Stimulated activated CD8-positive, alpha-beta memory T cell treated with anti-CD3 and anti-CD28 coated beads, Interleukin-4, amount 100 ng/mL, for 48 hours (primary cell): ENCODE measurements at regions not wholly inside any gene's neighbourhood (a gene's known extent, or its start where the extent isn't known, plus 50 kb on each side); places are given as distances from the start of the nearest gene placed in this dataset.
A peak's percentile ranks its signal among the peaks of the same experiment; 100 is the strongest.
"Not testable (repeated sequence)": the region's sequence is repeated elsewhere in the genome, so short reads cannot be mapped to it uniquely, and the experiment has no call there.

ENCODE experiments used
- DNase-seq: peaks from one replicate; pipeline ENCODE4 v3.0.0-alpha.2; 2020

GRCh38 chr14:21941885-21942284 lies 268.3 kb upstream of the OR4E1 start:
- DNase-seq = no peak

- peak; percentile 38 for DNase-seq
These were observed 267.6 kb upstream of the OR4E1 start for GRCh38 chr14:21940887-21941856.

GRCh38 chr14:21939836-21940235 lies 266.2 kb upstream of the OR4E1 start:
- no peak for DNase-seq

- DNase-seq = no peak
These were observed 264.4 kb upstream of the OR4E1 start for GRCh38 chr14:21937996-21938395.

GRCh38 chr14:21933681-21934080 lies 260.1 kb upstream of the OR4E1 start:
- no peak for DNase-seq

- DNase-seq = peak; percentile 55
These were observed 250.9 kb upstream of the OR4E1 start for GRCh38 chr14:21924479-21924878.

- DNase-seq = no peak
These were observed 250.2 kb upstream of the OR4E1 start for GRCh38 chr14:21923820-21924219.

- DNase-seq = no peak
These were observed 247.8 kb upstream of the OR4E1 start for GRCh38 chr14:21921453-21921852.

- peak; percentile 64 for DNase-seq
These were observed 244.2 kb upstream of the OR4E1 start for GRCh38 chr14:21917699-21918436.

- DNase-seq = no peak
These were observed 242.2 kb upstream of the OR4E1 start for GRCh38 chr14:21915826-21916225.

GRCh38 chr14:21913759-21914158 lies 240.1 kb upstream of the OR4E1 start:
- peak; percentile 73 for DNase-seq

- no peak for DNase-seq
These were observed 238.7 kb upstream of the OR4E1 start for GRCh38 chr14:21912367-21912766.

- DNase-seq = no peak
These were observed 238.3 kb upstream of the OR4E1 start for GRCh38 chr14:21911877-21912276.

GRCh38 chr14:21910260-21910659 lies 236.6 kb upstream of the OR4E1 start:
- DNase-seq = no peak

GRCh38 chr14:21902561-21903181 lies 229.1 kb upstream of the OR4E1 start:
- no peak for DNase-seq

GRCh38 chr14:21894898-21895194 lies 221.2 kb upstream of the OR4E1 start:
- DNase-seq = not testable (repeated sequence)

GRCh38 chr14:21894003-21894897 lies 220.6 kb upstream of the OR4E1 start:
- peak; percentile 65 for DNase-seq

- DNase-seq = no peak
These were observed 218.3 kb upstream of the OR4E1 start for GRCh38 chr14:21891921-21892320.

GRCh38 chr14:21884995-21885394 lies 211.4 kb upstream of the OR4E1 start:
- DNase-seq = no peak

- no peak for DNase-seq
These were observed 208.6 kb upstream of the OR4E1 start for GRCh38 chr14:21882226-21882625.

- DNase-seq = no peak
These were observed 207.3 kb upstream of the OR4E1 start for GRCh38 chr14:21880918-21881317.

GRCh38 chr14:21875791-21876190 lies 202.2 kb upstream of the OR4E1 start:
- DNase-seq = no peak

GRCh38 chr14:21874946-21875345 lies 201.3 kb upstream of the OR4E1 start:
- DNase-seq = no peak
